Loucy (cell line): ENCODE measurements at regions not wholly inside any gene's neighbourhood (a gene's known extent, or its start where the extent isn't known, plus 50 kb on each side); places are given as distances from the start of the nearest gene placed in this dataset.

Source experiments
- H2AFZ ChIP-seq: fragments of 200-600 bp; sonication (generic); 2 replicates; pipeline ENCODE4 v1.6.0; 2016; ENCODE audit warnings: antibody characterized with exemption, mild to moderate bottlenecking, low read length, moderate library complexity
- H3F3A ChIP-seq: fragments of 200-600 bp; 2 replicates; pipeline ENCODE4 v1.6.0; 2016; ENCODE audit warnings: antibody characterized with exemption, low read depth, mild to moderate bottlenecking
- H3K27me3 ChIP-seq: fragments of 200-600 bp; sonication (generic); 2 replicates; pipeline ENCODE4 v1.6.1; 2014; ENCODE audit warnings: low read length, mild to moderate bottlenecking; ENCODE audit not compliant: insufficient read depth, poor library complexity, severe bottlenecking
- H3K36me3 ChIP-seq: fragments of 200-600 bp; sonication (generic); 2 replicates; pipeline ENCODE4 v1.6.1; 2016; ENCODE audit warnings: low read length; ENCODE audit not compliant: insufficient read depth
- H3K4me1 ChIP-seq: fragments of 200-600 bp; sonication (generic); 2 replicates; pipeline ENCODE4 v1.5.1; 2014; ENCODE audit warnings: low read length, mild to moderate bottlenecking; ENCODE audit not compliant: insufficient read depth, poor library complexity, severe bottlenecking
- H3K4me2 ChIP-seq: fragments of 200-600 bp; sonication (generic); 2 replicates; pipeline ENCODE4 v1.6.0; 2014; ENCODE audit warnings: antibody characterized with exemption, low read length, low read depth, mild to moderate bottlenecking; ENCODE audit not compliant: poor library complexity, severe bottlenecking
- H3K4me3 ChIP-seq: fragments of 200-600 bp; sonication (generic); 2 replicates; pipeline ENCODE4 v1.5.1; 2014; ENCODE audit warnings: low read length, mild to moderate bottlenecking, mixed read lengths; ENCODE audit not compliant: poor library complexity, severe bottlenecking
- H3K79me2 ChIP-seq: fragments of 200-600 bp; sonication (generic); 2 replicates; pipeline ENCODE4 v1.6.1; 2014; ENCODE audit warnings: low read length; ENCODE audit not compliant: insufficient read depth
- H3K9ac ChIP-seq: fragments of 200-600 bp; sonication (generic); 2 replicates; pipeline ENCODE4 v1.6.0; 2014; ENCODE audit warnings: mild to moderate bottlenecking, low read depth, low read length, moderate library complexity; ENCODE audit not compliant: poor library complexity, severe bottlenecking
- H3K9me2 ChIP-seq: fragments of 200-600 bp; sonication (generic); replicated peaks from 2 replicates; pipeline ENCODE4 v1.6.1; 2016; ENCODE audit warnings: low read depth, low read length, mixed read lengths
- H3K9me3 ChIP-seq: fragments of 200-600 bp; sonication (generic); 2 replicates; pipeline ENCODE4 v1.6.1; 2014; ENCODE audit warnings: mild to moderate bottlenecking, antibody characterized with exemption, low read length, low read depth; ENCODE audit not compliant: insufficient read depth
- H4K20me1 ChIP-seq: fragments of 200-600 bp; sonication (generic); 2 replicates; pipeline ENCODE4 v1.6.0; 2014; ENCODE audit warnings: antibody characterized with exemption, low read length, mild to moderate bottlenecking; ENCODE audit not compliant: insufficient read depth, poor library complexity, severe bottlenecking
- EZH2phosphoT487 ChIP-seq: fragments of 200-600 bp; IDR thresholded peaks from 2 replicates; pipeline ENCODE4 v1.6.1; 2018; ENCODE audit warnings: antibody characterized with exemption, mild to moderate bottlenecking, moderate library complexity, borderline replicate concordance
- TF ChIP-seq, protein P1 (sequence below): fragments of 200-600 bp; sonication (generic); conservative IDR thresholded peaks from 2 replicates; pipeline ENCODE4 v1.5.1; 2014; ENCODE audit warnings: mild to moderate bottlenecking, antibody characterized with exemption, low read length

DNA sequence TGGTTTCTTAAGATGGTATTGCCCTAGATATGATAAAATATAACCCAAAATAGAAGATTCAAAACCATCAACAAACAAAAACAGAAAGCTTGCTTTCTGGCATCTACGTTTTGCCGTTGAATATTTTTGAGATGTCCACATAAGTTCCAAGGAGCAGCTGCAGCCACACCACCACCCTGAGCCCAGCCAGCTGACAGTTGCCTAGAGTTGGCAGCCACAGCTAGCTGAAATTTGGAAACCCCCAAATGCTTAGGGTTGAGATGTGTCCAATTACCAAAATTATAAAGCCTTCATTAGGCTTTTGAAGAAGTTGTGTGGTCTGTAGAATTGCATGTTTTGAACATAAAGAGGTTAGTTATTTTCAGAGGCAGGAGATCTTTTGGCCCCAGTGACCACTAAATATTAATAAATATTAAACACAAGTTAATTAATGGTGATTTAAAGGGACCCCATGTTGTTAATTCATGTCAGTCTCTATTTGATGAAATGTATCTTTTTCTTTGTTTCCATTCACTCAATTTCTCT lies 118.1 kb upstream of the DTNA start:
- Histone ChIP-seq H3K9me2 (no peaks in the 10 kb centered on the region), H2AFZ (no peak overlapping the region), H4K20me1 (no peaks in the 10 kb centered on the region), H3K4me2 (no peak overlapping the region), H3K9ac (no peak overlapping the region), H3K36me3 (no peaks in the 10 kb centered on the region), H3K27me3 (no peaks in the 10 kb centered on the region), H3K4me1 (no peaks in the 10 kb centered on the region), H3K4me3 (no peak overlapping the region), H3K79me2 (no peaks in the 10 kb centered on the region), H3F3A (no peaks in the 10 kb centered on the region), H3K9me3 (no peaks in the 10 kb centered on the region)
- TF ChIP-seq EZH2phosphoT487 = no peak
- TF ChIP-seq, protein P1, sequence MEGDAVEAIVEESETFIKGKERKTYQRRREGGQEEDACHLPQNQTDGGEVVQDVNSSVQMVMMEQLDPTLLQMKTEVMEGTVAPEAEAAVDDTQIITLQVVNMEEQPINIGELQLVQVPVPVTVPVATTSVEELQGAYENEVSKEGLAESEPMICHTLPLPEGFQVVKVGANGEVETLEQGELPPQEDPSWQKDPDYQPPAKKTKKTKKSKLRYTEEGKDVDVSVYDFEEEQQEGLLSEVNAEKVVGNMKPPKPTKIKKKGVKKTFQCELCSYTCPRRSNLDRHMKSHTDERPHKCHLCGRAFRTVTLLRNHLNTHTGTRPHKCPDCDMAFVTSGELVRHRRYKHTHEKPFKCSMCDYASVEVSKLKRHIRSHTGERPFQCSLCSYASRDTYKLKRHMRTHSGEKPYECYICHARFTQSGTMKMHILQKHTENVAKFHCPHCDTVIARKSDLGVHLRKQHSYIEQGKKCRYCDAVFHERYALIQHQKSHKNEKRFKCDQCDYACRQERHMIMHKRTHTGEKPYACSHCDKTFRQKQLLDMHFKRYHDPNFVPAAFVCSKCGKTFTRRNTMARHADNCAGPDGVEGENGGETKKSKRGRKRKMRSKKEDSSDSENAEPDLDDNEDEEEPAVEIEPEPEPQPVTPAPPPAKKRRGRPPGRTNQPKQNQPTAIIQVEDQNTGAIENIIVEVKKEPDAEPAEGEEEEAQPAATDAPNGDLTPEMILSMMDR = no peak

DNA sequence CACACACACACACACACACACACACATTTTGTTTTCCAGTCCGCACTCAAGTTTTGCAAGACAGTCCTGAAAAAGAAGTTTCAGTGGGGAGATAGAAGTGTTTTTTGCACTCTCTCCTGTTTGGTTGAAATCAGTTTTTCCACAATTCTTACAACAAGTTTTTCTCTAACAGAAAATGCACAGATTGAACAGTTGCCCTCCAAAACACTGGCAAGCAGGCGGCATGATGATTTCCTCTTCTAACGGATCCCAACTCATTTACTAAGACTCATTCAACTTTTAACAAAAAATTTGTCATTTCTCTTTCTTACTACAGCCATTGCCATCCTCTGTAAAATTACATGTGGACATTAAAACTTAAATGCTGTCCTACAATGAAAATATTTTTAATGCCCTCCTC lies 117.6 kb upstream of the DTNA start:
- H2AFZ ChIP-seq = no peak overlapping the region
- no peaks in the 10 kb centered on the region for H3K79me2 ChIP-seq
- no peaks in the 10 kb centered on the region for H4K20me1 ChIP-seq
- no peak overlapping the region for H3K4me3 ChIP-seq
- no peaks in the 10 kb centered on the region for H3F3A ChIP-seq
- TF ChIP-seq, protein P1 = no peak
- TF ChIP-seq EZH2phosphoT487 = no peak
- no peak overlapping the region for H3K9ac ChIP-seq
- H3K4me2 ChIP-seq = no peak overlapping the region
- no peaks in the 10 kb centered on the region for H3K4me1 ChIP-seq
- H3K36me3 ChIP-seq = no peaks in the 10 kb centered on the region
- no peaks in the 10 kb centered on the region for H3K27me3 ChIP-seq
- H3K9me3 ChIP-seq = no peaks in the 10 kb centered on the region
- H3K9me2 ChIP-seq = no peaks in the 10 kb centered on the region

DNA sequence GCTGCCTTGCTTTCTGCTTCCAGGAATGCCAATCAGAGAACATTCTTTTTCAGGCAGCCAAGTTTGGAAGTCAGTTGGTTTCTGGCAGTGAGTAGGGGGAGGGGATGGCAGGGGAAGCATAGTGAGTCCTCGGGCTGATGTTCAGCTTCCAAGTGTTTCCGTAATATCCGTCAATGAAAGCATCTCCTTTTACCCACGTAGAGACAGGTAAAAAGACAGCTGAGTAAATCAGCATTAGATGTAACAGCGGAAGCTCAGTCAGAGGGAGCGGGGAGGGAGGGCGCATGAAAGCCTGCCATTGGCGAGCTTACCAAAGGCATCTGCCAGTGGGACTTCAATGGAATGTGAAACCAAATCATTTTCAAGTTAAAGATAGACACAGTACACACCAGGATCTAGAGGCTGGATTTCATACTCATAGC lies 117.1 kb upstream of the DTNA start:
- Histone ChIP-seq H3K4me1 (no peaks in the 10 kb centered on the region), H2AFZ (no peak overlapping the region), H3K4me3 (no peak overlapping the region), H3F3A (no peaks in the 10 kb centered on the region), H4K20me1 (no peaks in the 10 kb centered on the region), H3K9me2 (no peaks in the 10 kb centered on the region), H3K9ac (no peak overlapping the region), H3K9me3 (no peaks in the 10 kb centered on the region), H3K27me3 (no peaks in the 10 kb centered on the region), H3K4me2 (no peak overlapping the region), H3K36me3 (no peaks in the 10 kb centered on the region), H3K79me2 (no peaks in the 10 kb centered on the region)
- TF ChIP-seq, protein P1 = no peak
- no peak for TF ChIP-seq EZH2phosphoT487
